ENCODE measurements at regions not wholly inside any gene's neighbourhood (a gene's known extent, or its start where the extent isn't known, plus 50 kb on each side); places are given as distances from the start of the nearest gene placed in this dataset.
"Not testable (repeated sequence)": the region's sequence is repeated elsewhere in the genome, so short reads cannot be mapped to it uniquely, and the experiment has no call there.

DNA sequence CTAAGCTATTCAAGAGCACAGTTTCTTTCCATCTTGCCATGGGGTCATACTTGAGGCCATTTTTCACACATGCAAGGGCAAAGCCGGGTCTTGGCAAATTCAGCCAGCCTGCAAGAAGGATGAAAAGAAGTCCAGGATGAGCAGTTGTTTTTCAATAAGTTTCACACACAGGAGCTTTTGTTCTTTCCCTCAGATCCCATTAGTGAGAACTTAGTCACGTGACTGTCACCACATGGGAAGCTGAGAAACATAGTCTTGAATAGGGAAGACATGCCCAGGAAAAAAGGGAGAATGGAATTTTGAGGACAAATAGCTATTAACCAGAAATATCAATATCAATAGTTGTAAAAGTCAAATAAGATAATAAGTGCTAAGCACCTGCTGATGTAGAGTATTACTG lies 137.7 kb downstream of the AHR start:
- Histone ChIP-seq H3K27ac (ENCODE audit: low read depth, low read length) (no peak overlapping the region), H3K9me2 (replicated peaks; ENCODE audit: insufficient read depth, low read length) (no peaks in the 10 kb centered on the region), H3K27me3 (ENCODE audit: low read length) (no peaks in the 10 kb centered on the region), H3K79me2 (ENCODE audit: insufficient read depth, low read length) (no peaks in the 10 kb centered on the region), H4K20me1 (ENCODE audit: low read depth, low read length) (no peaks in the 10 kb centered on the region), H3K4me2 (ENCODE audit: low read depth, low read length, poor library complexity, severe bottlenecking) (no peak overlapping the region), H3K9ac (ENCODE audit: low read length) (no peak overlapping the region), H3K9me3 (ENCODE audit: insufficient read depth, low read length) (peaks cover 16% of the 10 kb centered on the region; the same call in 1 of the 2 replicates), H2AFZ (ENCODE audit: low read depth, low read length, severe bottlenecking) (no peak overlapping the region), H3K4me3 (ENCODE audit: insufficient read depth, low read length, poor library complexity, severe bottlenecking) (no peak overlapping the region), H3K36me3 (ENCODE audit: low read length) (no peaks in the 10 kb centered on the region), H3F3A (ENCODE audit: insufficient read depth) (no peaks in the 10 kb centered on the region)
- TF ChIP-seq EZH2phosphoT487 (conservative IDR thresholded peaks at IDR 0.05; ENCODE audit: low read length), result no peak
- TF ChIP-seq, protein P1, sequence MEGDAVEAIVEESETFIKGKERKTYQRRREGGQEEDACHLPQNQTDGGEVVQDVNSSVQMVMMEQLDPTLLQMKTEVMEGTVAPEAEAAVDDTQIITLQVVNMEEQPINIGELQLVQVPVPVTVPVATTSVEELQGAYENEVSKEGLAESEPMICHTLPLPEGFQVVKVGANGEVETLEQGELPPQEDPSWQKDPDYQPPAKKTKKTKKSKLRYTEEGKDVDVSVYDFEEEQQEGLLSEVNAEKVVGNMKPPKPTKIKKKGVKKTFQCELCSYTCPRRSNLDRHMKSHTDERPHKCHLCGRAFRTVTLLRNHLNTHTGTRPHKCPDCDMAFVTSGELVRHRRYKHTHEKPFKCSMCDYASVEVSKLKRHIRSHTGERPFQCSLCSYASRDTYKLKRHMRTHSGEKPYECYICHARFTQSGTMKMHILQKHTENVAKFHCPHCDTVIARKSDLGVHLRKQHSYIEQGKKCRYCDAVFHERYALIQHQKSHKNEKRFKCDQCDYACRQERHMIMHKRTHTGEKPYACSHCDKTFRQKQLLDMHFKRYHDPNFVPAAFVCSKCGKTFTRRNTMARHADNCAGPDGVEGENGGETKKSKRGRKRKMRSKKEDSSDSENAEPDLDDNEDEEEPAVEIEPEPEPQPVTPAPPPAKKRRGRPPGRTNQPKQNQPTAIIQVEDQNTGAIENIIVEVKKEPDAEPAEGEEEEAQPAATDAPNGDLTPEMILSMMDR (IDR thresholded peaks at IDR 0.05; ENCODE audit: insufficient read depth, low read length, poor library complexity, severe bottlenecking), result no peak

DNA sequence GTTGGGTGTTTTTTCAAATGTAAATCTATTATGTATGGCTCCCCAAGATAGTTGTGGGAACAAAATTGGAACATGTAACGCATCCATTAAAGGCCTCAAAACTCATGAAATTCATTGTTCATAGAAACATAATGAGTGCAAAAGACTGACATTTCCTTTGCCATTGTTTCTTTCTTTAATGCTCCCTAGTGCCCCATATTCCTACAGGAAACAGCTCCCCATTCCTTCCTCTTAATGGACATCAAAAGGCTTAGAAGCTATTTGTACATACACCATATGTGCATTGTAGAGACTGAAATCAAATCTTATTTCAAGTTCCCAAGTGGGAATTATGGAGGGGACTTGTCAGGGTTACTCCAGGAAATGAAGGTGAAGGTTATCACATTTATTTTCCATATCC lies 139.1 kb downstream of the AHR start:
- Histone ChIP-seq H3K27ac (ENCODE audit: low read depth, low read length) (no peak overlapping the region), H3K79me2 (ENCODE audit: insufficient read depth, low read length) (no peaks in the 10 kb centered on the region), H3K4me2 (ENCODE audit: low read depth, low read length, poor library complexity, severe bottlenecking) (no peak overlapping the region), H4K20me1 (ENCODE audit: low read depth, low read length) (no peaks in the 10 kb centered on the region), H3K4me3 (ENCODE audit: insufficient read depth, low read length, poor library complexity, severe bottlenecking) (no peak overlapping the region), H3K36me3 (ENCODE audit: low read length) (no peaks in the 10 kb centered on the region), H2AFZ (ENCODE audit: low read depth, low read length, severe bottlenecking) (no peak overlapping the region), H3K9me3 (ENCODE audit: insufficient read depth, low read length) (peaks cover 18% of the 10 kb centered on the region; the same call in 1 of the 2 replicates), H3K9me2 (replicated peaks; ENCODE audit: insufficient read depth, low read length) (no peaks in the 10 kb centered on the region), H3F3A (ENCODE audit: insufficient read depth) (no peaks in the 10 kb centered on the region), H3K27me3 (ENCODE audit: low read length) (no peaks in the 10 kb centered on the region), H3K9ac (ENCODE audit: low read length) (no peak overlapping the region)
- TF ChIP-seq EZH2phosphoT487 (conservative IDR thresholded peaks at IDR 0.05; ENCODE audit: low read length), result no peak
- TF ChIP-seq, protein P1 (IDR thresholded peaks at IDR 0.05; ENCODE audit: insufficient read depth, low read length, poor library complexity, severe bottlenecking), result no peak

DNA sequence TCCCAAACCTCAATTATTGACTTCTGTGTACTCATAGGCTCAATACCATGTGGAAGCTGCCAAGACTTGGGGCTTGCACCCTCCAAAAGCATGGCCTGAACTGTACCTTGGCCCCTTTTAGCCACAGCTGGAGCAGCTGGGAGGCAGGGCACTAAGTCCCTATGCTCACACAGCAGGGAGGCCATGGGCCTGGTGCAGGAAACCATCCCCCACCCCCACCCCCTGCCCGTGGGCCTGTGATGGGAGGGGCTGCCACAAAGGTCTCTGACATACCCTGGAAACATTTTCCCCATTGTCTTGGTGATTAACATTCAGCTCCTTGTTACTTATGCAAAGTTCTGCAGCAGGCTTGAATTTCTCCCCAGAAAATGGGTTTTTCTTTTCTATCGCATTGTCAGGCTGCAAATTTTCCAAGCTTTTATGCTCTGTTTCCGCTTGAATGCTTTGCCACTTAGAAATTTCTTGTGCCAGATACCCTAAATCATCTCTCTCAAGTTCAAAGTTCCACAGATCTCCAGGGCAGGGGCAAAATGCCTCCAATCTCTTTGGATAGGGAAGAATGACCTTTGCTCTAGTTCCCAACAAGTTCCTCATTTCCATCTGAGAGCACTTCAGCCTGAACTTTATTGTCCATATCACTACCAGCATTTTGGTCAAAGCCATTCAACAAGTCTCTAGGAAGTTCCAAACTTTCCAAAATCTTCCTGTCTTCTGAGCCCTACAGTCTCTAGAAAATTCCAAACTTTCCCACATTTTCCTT lies 141.8 kb downstream of the AHR start:
- not testable (repeated sequence) for H3K27ac ChIP-seq (ENCODE audit: low read depth, low read length); H2AFZ ChIP-seq (ENCODE audit: low read depth, low read length, severe bottlenecking); H3K79me2 ChIP-seq (ENCODE audit: insufficient read depth, low read length); H3K27me3 ChIP-seq (ENCODE audit: low read length); H3K4me2 ChIP-seq (ENCODE audit: low read depth, low read length, poor library complexity, severe bottlenecking); H3K36me3 ChIP-seq (ENCODE audit: low read length); H3K9me2 ChIP-seq (replicated peaks; ENCODE audit: insufficient read depth, low read length); H3F3A ChIP-seq (ENCODE audit: insufficient read depth); H3K9ac ChIP-seq (ENCODE audit: low read length); H4K20me1 ChIP-seq (ENCODE audit: low read depth, low read length); H3K4me3 ChIP-seq (ENCODE audit: insufficient read depth, low read length, poor library complexity, severe bottlenecking)
- peaks cover 18% of the 10 kb centered on the region; the same call in 1 of the 2 replicates for H3K9me3 ChIP-seq (ENCODE audit: insufficient read depth, low read length)

DNA sequence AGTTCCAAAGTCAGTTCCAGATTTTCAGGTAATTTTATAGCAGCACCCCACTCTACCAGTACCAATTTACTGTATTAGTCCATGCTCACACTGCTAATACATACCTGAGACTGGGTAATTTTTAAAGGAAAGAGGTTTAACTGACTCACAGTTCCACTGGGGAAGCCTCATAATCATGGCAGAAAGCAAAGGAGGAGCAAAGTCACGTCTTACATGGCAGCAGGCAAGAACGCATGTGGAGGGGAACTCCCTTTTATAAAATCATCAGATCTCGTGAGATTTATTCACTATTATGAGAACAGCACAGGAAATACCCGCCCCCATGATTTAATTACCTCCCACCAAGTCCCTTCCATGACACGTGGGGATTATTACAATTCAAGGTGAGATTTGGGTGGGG lies 142.4 kb downstream of the AHR start:
- Histone ChIP-seq H3K4me3 (ENCODE audit: insufficient read depth, low read length, poor library complexity, severe bottlenecking) (no peak overlapping the region), H3F3A (ENCODE audit: insufficient read depth) (no peaks in the 10 kb centered on the region), H3K79me2 (ENCODE audit: insufficient read depth, low read length) (no peaks in the 10 kb centered on the region), H2AFZ (ENCODE audit: low read depth, low read length, severe bottlenecking) (no peak overlapping the region), H4K20me1 (ENCODE audit: low read depth, low read length) (no peaks in the 10 kb centered on the region), H3K4me2 (ENCODE audit: low read depth, low read length, poor library complexity, severe bottlenecking) (no peak overlapping the region), H3K9me3 (ENCODE audit: insufficient read depth, low read length) (peaks cover 18% of the 10 kb centered on the region; the same call in 1 of the 2 replicates), H3K27ac (ENCODE audit: low read depth, low read length) (no peak overlapping the region), H3K27me3 (ENCODE audit: low read length) (no peaks in the 10 kb centered on the region), H3K9me2 (replicated peaks; ENCODE audit: insufficient read depth, low read length) (no peaks in the 10 kb centered on the region), H3K9ac (ENCODE audit: low read length) (no peak overlapping the region), H3K36me3 (ENCODE audit: low read length) (no peaks in the 10 kb centered on the region)
- no peak for TF ChIP-seq EZH2phosphoT487 (conservative IDR thresholded peaks at IDR 0.05; ENCODE audit: low read length)
- TF ChIP-seq, protein P1 (IDR thresholded peaks at IDR 0.05; ENCODE audit: insufficient read depth, low read length, poor library complexity, severe bottlenecking), result no peak
